Right cardiac atrium (tissue), 5 donors: ENCODE measurements at regions not wholly inside any gene's neighbourhood (a gene's known extent, or its start where the extent isn't known, plus 50 kb on each side); places are given as distances from the start of the nearest gene placed in this dataset.

Experiments used
- ATAC-seq, 2 donors: fragments of 200-7000 bp; cut with Tn5 transposase; one replicate each; pipeline versions ENCODE4 v1.8.0 to v1.9.1; 2020; ENCODE audit warnings: moderate library complexity in 2 of 2, mild to moderate bottlenecking in 1 of 2
- DNase-seq, 3 donors: peaks; one replicate each; pipeline ENCODE4 v3.0.0-alpha.2; 2020
- H3K27ac ChIP-seq: one replicate; pipeline ENCODE4 v1.5.1; 2013; ENCODE audit warnings: mild to moderate bottlenecking, low read length, control low read depth, moderate library complexity
- H3K27me3 ChIP-seq: one replicate; pipeline ENCODE4 v1.6.1; 2013; ENCODE audit not compliant: control insufficient read depth, insufficient read depth
- H3K4me1 ChIP-seq: one replicate; pipeline ENCODE4 v1.6.1; 2013; ENCODE audit warnings: low read length; ENCODE audit not compliant: control insufficient read depth, insufficient read depth
- H3K4me3 ChIP-seq: one replicate; pipeline ENCODE4 v1.5.1; 2013; ENCODE audit warnings: low read length, control low read depth
- H3K9me3 ChIP-seq: one replicate; pipeline ENCODE4 v1.6.1; 2013; ENCODE audit warnings: low read length; ENCODE audit not compliant: control insufficient read depth
- WGBS: extraction: QIAGEN DNeasy Blood & Tissue Kit; methylation state at CpG from one replicate; pipeline ENCODE4 v1.1.7; 2013; 5-methylcytosine and 5-hydroxymethylcytosine counted together
- intact Hi-C, 4 donors: fragments of 100-400 bp; cut with DNase I; formaldehyde crosslinking; loops; one replicate each; pipeline versions ENCODE4 v1.11.0 to v1.14.0; 2022 to 2023
- donor health status: healthy with polysubstance abuse.
- donor health status: DM: no; HTN: yes; CAD: no.
- donor health status: DM: no; HTN: no; CAD: no.
- donor health status: DM: no; HTN: yes; CAD: no; lungs with severe emphysema.
- donor health status: DM: yes; HTN: yes; CAD: no.

GRCh38 chr6:115721564-115721963 is 339.1 kb downstream of the FRK start:
- intact Hi-C loops = no loop called here
- H3K27me3 ChIP-seq = no peaks in the 10 kb centered on the region
- no peak for DNase-seq
- no peak overlapping the region for H3K4me3 ChIP-seq
- H3K27ac ChIP-seq = no peak overlapping the region
- H3K9me3 ChIP-seq = no peaks in the 10 kb centered on the region
- 74% methylated on average over 2 of the region's 2 CpGs for WGBS
- no peaks in the 10 kb centered on the region for H3K4me1 ChIP-seq
- ATAC-seq = no peak

GRCh38 chr6:115720900-115721299 is 339.8 kb downstream of the FRK start:
- no peaks in the 10 kb centered on the region for H3K4me1 ChIP-seq
- H3K4me3 ChIP-seq = no peak overlapping the region
- intact Hi-C loops = no loop called here
- 85% methylated on average over 1 of the region's 1 CpG for WGBS
- H3K27ac ChIP-seq = no peak overlapping the region
- DNase-seq (no peak), ATAC-seq (no peak)
- no peaks in the 10 kb centered on the region for H3K9me3 ChIP-seq
- no peaks in the 10 kb centered on the region for H3K27me3 ChIP-seq

- no peaks in the 10 kb centered on the region for H3K9me3 ChIP-seq
- no peak for DNase-seq
- no peaks in the 10 kb centered on the region for H3K4me1 ChIP-seq
- intact Hi-C loops = no loop called here
- no peak overlapping the region for H3K27ac ChIP-seq
- no peaks in the 10 kb centered on the region for H3K27me3 ChIP-seq
- no peak for ATAC-seq
- H3K4me3 ChIP-seq = no peak overlapping the region
- 71% methylated on average over 1 of the region's 1 CpG for WGBS
Measured at GRCh38 chr6:115717472-115717871, 343.2 kb downstream of the FRK start.

GRCh38 chr6:115717062-115717461 is 343.6 kb downstream of the FRK start:
- ATAC-seq (no peak), DNase-seq (no peak)
- Histone ChIP-seq H3K9me3 (no peaks in the 10 kb centered on the region), H3K27ac (no peak overlapping the region), H3K27me3 (no peaks in the 10 kb centered on the region), H3K4me3 (no peak overlapping the region), H3K4me1 (no peaks in the 10 kb centered on the region)
- intact Hi-C loops = no loop called here

- intact Hi-C loops = no loop called here
- DNase-seq (no peak), ATAC-seq (no peak)
- 72% methylated on average over 6 of the region's 6 CpGs for WGBS
- H3K4me1 ChIP-seq = no peaks in the 10 kb centered on the region
- H3K9me3 ChIP-seq = no peaks in the 10 kb centered on the region
- no peaks in the 10 kb centered on the region for H3K27me3 ChIP-seq
- H3K4me3 ChIP-seq = no peak overlapping the region
- H3K27ac ChIP-seq = no peak overlapping the region
Measured at GRCh38 chr6:115712291-115712961, 348.3 kb downstream of the FRK start.

- Histone ChIP-seq H3K4me1 (no peaks in the 10 kb centered on the region), H3K9me3 (no peaks in the 10 kb centered on the region), H3K27me3 (no peaks in the 10 kb centered on the region), H3K4me3 (no peak overlapping the region), H3K27ac (no peak overlapping the region)
- ATAC-seq = no peak
- DNase-seq = no peak
- WGBS = 76% methylated on average over 2 of the region's 2 CpGs
- intact Hi-C loops = no loop called here
Measured at GRCh38 chr6:115708850-115709249, 351.8 kb downstream of the FRK start.

- ATAC-seq = no peak
- H3K4me3 ChIP-seq = no peak overlapping the region
Measured at GRCh38 chr6:115706981-115707380, 353.7 kb downstream of the FRK start.

GRCh38 chr6:115706324-115706723 is 354.4 kb downstream of the FRK start:
- peak in 1 of 2 donors; percentile 64 for ATAC-seq
- intact Hi-C loops = no loop called here
- Histone ChIP-seq H3K27me3 (no peaks in the 10 kb centered on the region), H3K27ac (no peak overlapping the region), H3K9me3 (no peaks in the 10 kb centered on the region), H3K4me3 (no peak overlapping the region), H3K4me1 (no peaks in the 10 kb centered on the region)
- no peak for DNase-seq

More at GRCh38 chr6:115706981-115707380, 353.7 kb downstream of the FRK start:
- Histone ChIP-seq H3K27ac (no peak overlapping the region), H3K27me3 (no peaks in the 10 kb centered on the region), H3K4me1 (no peaks in the 10 kb centered on the region), H3K9me3 (no peaks in the 10 kb centered on the region)
- WGBS = 84% methylated on average over 2 of the region's 2 CpGs
- intact Hi-C loops = no loop called here
- DNase-seq = no peak

GRCh38 chr6:115704028-115704427 is 356.7 kb downstream of the FRK start:
- Histone ChIP-seq H3K27me3 (no peaks in the 10 kb centered on the region), H3K27ac (no peak overlapping the region), H3K9me3 (no peaks in the 10 kb centered on the region), H3K4me1 (no peaks in the 10 kb centered on the region), H3K4me3 (no peak overlapping the region)
- intact Hi-C loops = no loop called here
- DNase-seq (no peak), ATAC-seq (no peak)
- WGBS = 79% methylated on average over 3 of the region's 3 CpGs

GRCh38 chr6:115691433-115691832 is 369.3 kb downstream of the FRK start:
- intact Hi-C loops = no loop called here
- DNase-seq (no peak), ATAC-seq (no peak)
- no peaks in the 10 kb centered on the region for H3K27me3 ChIP-seq
- no peaks in the 10 kb centered on the region for H3K9me3 ChIP-seq
- no peak overlapping the region for H3K4me3 ChIP-seq
- H3K4me1 ChIP-seq = no peaks in the 10 kb centered on the region
- H3K27ac ChIP-seq = no peak overlapping the region

- H3K4me3 ChIP-seq = no peak overlapping the region
- H3K27me3 ChIP-seq = no peaks in the 10 kb centered on the region
- H3K4me1 ChIP-seq = no peaks in the 10 kb centered on the region
- H3K27ac ChIP-seq = no peak overlapping the region
- intact Hi-C loops = no loop called here
- no peaks in the 10 kb centered on the region for H3K9me3 ChIP-seq
- ATAC-seq (no peak), DNase-seq (no peak)
- 83% methylated on average over 3 of the region's 3 CpGs for WGBS
Measured at GRCh38 chr6:115690854-115691253, 369.8 kb downstream of the FRK start.
